HL-60/S4 treated with retinoic acid at 250 ng/mL for 4 days and 3 days (cell line): ENCODE measurements at regions not wholly inside any gene's neighbourhood (a gene's known extent, or its start where the extent isn't known, plus 50 kb on each side); places are given as distances from the start of the nearest gene placed in this dataset.

Source experiments
- in situ Hi-C: fragments of 300-500 bp; cut with MboI; formaldehyde crosslinking; loops from 2 replicates; pipeline ENCODE4 v1.7.0; 2022; ENCODE audit warnings: low sequenced_read_pairs

GRCh38 chr3:18295171-18295920, 129.8 kb downstream of the SATB1 start:
- in situ Hi-C loops = no loop called here

- in situ Hi-C loops = no loop called here
Observed at GRCh38 chr3:18290157-18290556, 135.0 kb downstream of the SATB1 start.

GRCh38 chr3:18288243-18288642, 136.9 kb downstream of the SATB1 start:
- in situ Hi-C loops = no loop called here

GRCh38 chr3:18284716-18285115, 140.4 kb downstream of the SATB1 start:
- in situ Hi-C loops = no loop called here

GRCh38 chr3:18283680-18284079, 141.5 kb downstream of the SATB1 start:
- in situ Hi-C loops = no loop called here

- in situ Hi-C loops = no loop called here
Observed at GRCh38 chr3:18282507-18282906, 142.6 kb downstream of the SATB1 start.

- in situ Hi-C loops = no loop called here
Observed at GRCh38 chr3:18279226-18279737, 145.9 kb downstream of the SATB1 start.

- in situ Hi-C loops = no loop called here
Observed at GRCh38 chr3:18264853-18265252, 160.3 kb downstream of the SATB1 start.

GRCh38 chr3:18264361-18264760, 160.8 kb downstream of the SATB1 start:
- in situ Hi-C loops = no loop called here

- in situ Hi-C loops = no loop called here
Observed at GRCh38 chr3:18258492-18258891, 166.6 kb downstream of the SATB1 start.

- in situ Hi-C loops = no loop called here
Observed at GRCh38 chr3:18252578-18252977, 172.6 kb downstream of the SATB1 start.

- in situ Hi-C loops = no loop called here
Observed at GRCh38 chr3:18250991-18251390, 174.1 kb downstream of the SATB1 start.

- in situ Hi-C loops = no loop called here
Observed at GRCh38 chr3:18249126-18249525, 176.0 kb downstream of the SATB1 start.

- in situ Hi-C loops = no loop called here
Observed at GRCh38 chr3:18247776-18248310, 177.3 kb downstream of the SATB1 start.

GRCh38 chr3:18247139-18247695, 177.9 kb downstream of the SATB1 start:
- in situ Hi-C loops = no loop called here

- in situ Hi-C loops = no loop called here
Observed at GRCh38 chr3:18246336-18247060, 178.6 kb downstream of the SATB1 start.

- in situ Hi-C loops = no loop called here
Observed at GRCh38 chr3:18245721-18246120, 179.4 kb downstream of the SATB1 start.

GRCh38 chr3:18241837-18242236, 183.3 kb downstream of the SATB1 start:
- in situ Hi-C loops = no loop called here

- in situ Hi-C loops = no loop called here
Observed at GRCh38 chr3:18239674-18240073, 185.5 kb downstream of the SATB1 start.

GRCh38 chr3:18238746-18239331, 186.3 kb downstream of the SATB1 start:
- in situ Hi-C loops = no loop called here

GRCh38 chr3:18238332-18238731, 186.8 kb downstream of the SATB1 start:
- in situ Hi-C loops = no loop called here
